Ammon's horn (tissue), 1 donor: ENCODE measurements at regions not wholly inside any gene's neighbourhood (a gene's known extent, or its start where the extent isn't known, plus 50 kb on each side); places are given as distances from the start of the nearest gene placed in this dataset.

Experiments used
- DNase-seq: peaks from one replicate; pipeline ENCODE4 v3.0.0-alpha.2; 2016; ENCODE audit warnings: low spot score

DNA sequence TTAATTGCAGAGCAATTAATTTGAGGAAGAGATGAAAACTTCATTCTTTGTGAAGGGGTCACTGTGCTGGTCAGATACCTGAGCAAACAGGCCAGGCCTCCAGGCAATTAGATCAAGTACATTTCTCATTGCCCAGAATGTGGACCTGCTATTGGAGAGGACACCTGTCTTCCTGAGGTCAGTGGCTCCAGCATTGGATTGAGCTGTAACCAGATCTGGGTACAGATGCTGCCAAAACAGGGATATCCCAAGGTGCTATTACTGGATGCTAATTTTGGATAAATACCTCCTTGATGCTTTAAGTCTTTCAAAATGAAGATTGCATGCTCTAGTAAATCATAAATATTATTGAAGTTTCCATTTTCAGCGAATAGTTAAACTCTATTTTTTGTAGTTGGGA is 131.5 kb downstream of the FAM161A start:
- no peak for DNase-seq

DNA sequence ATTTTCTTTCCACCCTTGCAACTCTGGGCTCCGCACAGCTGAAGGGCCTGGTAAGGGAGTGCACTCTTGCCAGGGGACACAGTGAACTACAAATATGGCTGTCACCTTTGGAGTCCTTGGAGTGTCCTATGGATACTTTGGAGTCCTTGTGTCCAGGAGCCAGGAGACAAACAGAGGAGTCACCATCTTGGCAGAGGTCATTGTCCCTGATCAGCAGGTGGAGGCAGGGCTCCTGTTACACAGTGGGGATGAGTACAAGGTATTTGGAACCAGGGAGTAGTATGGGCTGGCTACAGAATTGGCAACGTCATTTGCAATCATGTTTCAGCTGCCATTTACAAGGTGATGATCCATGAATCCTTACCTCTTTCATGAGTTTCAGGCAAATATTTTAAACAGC is 132.5 kb downstream of the FAM161A start:
- no peak for DNase-seq

DNA sequence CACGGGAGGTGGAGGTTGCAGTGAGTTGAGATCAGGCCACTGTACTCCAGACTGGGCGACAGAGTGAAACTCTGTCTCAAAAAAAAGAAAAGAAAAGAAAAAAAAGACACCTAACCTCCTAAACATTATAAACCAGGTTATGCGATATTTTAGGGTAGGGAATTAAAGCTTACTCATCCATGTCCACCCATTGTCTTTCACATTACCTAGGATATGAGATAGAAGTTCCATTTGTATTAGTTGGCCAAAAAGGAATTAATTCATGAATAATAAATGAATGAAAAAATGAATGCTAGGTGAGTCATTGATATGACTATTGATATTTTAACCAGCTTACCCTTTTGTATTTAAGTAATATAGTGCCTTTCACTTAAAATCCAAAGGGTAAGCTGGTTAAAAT is 132.9 kb downstream of the FAM161A start:
- no peak for DNase-seq

DNA sequence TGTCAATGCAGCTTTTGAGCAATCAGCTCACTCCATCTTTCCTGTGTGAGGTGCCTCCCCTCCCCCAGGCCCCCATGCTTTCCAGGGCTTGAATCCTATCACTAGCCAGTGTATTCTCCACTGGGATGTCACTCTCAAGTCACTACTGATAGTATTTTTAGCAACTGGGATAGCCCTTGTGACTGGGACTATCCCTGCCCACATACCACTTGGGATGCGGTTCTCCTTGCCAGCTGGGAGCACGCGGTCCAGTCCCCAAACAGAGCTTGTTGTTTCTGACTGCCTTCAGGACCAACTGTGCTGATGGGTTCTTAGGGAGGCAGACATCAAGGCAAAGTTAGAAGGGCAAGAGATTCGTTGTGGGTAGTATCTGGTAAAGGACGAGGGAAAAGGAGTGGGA is 134.9 kb downstream of the FAM161A start:
- DNase-seq, result no peak

DNA sequence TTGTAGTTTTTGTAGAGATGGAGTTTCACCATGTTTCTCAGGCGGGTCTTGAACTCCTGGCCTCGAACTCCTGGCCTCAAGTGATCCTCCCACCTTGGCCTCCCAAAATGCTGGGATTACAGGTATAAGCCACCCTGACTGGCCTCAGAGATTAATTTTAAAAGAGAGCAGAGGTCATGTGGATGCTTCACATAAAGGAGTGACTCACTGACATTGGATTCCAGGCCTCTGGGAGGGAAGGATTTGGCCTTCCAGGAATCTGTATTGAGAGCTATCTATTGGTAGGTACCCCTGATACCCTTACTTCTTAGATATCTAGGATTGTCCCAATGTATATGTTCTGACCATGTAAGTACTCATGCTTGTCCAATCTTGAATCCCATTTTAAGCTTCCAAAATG is 138.4 kb downstream of the FAM161A start:
- no peak for DNase-seq

DNA sequence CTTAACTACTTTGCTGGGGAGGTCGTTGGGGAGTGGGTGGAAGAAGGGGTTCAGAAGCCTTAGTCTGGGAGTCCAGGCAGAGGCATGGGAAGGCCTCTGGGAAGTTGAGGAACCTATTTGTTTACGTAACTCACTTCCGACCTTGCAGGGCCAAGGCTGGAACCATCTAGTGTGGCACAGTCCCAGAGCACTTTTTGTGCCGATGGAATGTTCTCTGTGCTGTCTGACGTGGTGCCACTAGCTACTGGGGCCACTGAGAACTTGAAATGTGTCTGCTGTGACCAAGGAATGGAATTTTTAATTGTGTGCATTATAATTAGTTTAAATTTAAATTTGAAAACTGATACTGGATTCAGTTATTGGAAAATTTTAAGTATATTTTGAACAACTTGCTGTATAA is 139.7 kb downstream of the FAM161A start:
- no peak for DNase-seq

DNA sequence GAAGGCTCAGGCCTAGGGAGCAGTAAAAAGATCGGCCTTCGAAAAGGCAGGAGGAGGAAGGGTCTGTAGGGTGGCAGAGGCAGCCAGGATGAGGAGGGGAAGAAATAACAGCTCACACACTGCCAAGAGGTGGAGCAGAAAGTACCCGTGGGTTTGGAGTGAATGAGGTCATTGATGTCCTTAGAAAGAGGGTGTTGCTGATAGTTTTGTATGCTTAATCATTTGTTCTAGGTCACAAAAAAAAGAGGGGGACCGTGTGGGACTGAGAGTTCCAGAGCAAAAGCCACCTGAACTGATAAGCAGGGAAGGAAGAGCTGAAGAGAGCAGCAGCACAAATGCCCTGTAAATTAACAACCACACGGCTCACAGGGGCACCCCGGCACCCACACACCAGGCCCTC is 140.4 kb downstream of the FAM161A start:
- DNase-seq, result no peak

DNA sequence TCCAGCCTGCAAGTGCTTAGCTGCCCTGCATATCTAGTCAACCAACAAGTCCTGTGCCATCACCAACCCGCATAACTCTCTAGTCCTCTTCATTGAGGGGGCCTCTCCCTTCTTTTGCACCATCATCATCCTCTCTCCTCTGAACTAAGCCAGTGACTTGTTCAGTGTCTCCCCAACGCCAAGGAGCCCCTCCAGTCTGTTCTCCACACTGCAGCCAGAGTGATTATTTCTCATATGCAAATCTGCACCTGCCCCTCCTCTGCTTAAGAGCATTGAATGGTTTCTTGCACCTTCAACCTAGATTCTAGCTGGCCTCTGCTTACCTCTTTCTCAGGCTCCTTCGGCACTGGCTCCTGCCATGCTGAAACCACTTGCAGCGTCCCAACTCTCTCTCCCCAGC is 141.8 kb downstream of the FAM161A start:
- no peak for DNase-seq

DNA sequence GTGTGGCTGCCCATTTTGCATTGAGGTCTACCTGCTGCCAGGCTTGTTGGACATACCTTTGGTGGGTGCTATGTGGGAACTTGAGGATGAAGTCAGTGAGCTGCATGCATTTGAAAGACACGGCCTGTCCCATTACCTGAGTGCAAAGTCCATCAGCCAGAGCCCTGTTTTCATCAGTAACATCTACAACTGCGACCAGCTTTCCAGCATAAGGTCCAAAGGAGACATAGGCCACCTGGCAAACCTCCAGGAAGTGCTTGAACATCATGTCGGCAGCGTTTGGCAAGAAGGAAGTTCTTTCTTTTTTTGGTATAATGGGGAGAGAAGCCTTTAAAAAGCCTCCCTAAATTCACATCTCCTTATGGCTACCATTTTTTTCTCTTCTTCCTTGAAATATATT is 143.1 kb downstream of the FAM161A start:
- no peak for DNase-seq

DNA sequence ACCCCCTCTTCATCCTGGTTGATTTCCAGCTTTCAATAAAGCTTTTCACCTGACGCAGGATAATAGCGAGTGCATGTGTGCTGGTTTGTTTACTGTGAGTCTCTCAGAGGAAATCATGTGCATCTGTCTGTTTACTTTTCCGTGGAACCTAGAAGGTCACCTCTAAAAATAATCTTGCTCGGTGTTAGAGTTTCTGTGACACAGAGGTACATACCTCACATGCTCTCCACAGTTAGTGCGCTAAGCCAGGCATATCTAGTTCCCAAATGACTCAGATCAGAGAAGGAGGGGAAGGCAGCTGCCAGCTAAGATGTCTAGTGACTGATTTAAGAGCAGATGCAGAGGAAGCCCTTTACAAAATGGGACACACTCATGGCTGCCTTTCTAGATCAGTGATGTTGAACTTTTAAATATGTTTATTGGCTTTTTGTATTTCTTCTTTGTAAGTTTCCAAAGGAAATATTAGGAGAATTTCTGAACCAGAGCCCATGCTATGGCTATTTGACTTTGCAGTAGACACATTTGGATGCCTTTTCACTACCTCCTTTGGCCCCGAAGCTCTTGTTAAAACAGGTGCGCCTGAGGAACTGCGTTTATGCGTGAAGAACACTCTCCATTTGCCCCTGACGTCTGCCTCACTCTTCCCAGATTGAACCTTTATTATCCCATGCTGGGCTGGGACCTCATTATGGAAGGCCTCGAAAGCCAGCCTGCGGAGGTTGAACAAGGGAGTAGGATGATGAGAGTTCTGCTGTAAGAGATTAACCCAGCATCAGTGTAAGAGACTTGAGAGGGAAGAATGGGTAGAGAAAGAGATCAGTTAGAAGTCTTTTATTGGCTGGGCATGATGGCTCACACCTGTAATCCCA is 145.6 kb downstream of the FAM161A start:
- peak; percentile 15 for DNase-seq

DNA sequence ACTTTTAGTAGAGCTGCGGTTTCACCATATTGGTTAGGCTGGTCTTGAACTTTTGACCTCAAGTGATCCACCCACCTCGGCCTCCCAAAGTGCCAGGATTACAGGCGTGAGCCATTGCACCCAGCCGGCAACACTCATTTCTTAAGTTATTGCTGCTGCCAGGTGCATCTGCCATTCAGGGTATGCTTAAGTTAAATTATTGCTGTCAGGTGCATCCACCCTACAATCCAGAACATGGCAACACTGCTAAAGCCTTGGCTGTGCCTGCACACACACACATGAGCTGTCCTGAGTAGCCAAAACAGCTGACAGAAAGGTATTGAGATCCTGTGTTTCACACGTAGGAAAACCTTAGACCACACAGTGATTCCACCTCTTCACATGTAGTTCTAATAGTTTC is 148.2 kb downstream of the FAM161A start:
- no peak for DNase-seq

DNA sequence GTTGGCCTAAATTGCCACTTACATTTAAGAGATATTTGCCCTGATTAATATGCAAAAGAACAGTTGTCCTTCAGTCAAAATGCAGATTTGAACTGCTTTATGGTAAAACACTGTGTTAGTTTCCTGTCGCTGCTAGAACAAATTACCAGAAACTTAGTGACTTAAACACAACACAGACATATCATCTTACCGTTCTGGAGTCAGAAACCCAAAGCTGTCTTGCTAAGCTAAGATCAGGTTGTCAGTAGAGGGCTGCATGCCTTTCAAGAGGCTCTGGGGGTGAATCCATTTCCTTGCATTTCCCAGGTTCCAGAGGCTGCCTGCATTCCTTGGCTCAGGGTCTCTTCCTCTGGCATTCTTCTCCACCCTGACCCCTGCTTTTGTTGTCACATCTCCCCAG is 149.5 kb downstream of the FAM161A start:
- no peak for DNase-seq

DNA sequence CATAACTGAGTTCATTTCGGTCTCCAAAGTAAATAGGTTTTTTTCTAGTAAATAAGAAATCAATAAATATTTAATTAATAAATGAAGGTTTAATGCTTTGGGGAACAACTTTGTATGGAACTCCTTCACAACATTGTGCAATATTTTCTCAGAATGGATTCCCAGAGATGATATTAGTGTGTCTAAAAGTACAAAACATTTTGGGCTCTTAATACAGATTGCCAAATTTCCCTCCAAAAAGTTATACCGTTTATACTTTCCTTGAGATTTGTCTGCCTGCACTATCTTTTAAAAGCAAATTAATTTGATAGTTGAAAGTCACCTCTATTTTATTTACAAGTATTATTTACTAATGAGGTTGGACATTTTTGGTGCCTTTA is 151.8 kb downstream of the FAM161A start:
- no peak for DNase-seq

DNA sequence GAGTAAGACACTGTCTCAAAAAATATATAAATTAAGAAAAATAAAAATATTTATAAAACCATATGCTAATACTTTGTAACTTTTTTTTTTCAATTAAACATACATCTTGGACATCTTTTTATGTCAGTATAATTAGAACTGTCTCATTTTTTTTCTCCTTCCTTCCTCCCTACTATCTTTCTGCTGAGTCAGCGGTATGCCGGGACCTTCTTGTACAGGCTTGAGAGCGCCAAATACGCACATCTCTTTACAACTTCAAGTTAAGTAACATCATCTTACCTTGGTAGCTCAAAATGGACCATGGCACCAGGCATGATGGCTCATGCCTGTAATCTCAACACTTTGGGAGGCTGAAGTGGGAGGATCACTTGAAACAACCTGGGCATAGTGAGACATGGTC is 153.4 kb downstream of the FAM161A start:
- DNase-seq, result no peak

DNA sequence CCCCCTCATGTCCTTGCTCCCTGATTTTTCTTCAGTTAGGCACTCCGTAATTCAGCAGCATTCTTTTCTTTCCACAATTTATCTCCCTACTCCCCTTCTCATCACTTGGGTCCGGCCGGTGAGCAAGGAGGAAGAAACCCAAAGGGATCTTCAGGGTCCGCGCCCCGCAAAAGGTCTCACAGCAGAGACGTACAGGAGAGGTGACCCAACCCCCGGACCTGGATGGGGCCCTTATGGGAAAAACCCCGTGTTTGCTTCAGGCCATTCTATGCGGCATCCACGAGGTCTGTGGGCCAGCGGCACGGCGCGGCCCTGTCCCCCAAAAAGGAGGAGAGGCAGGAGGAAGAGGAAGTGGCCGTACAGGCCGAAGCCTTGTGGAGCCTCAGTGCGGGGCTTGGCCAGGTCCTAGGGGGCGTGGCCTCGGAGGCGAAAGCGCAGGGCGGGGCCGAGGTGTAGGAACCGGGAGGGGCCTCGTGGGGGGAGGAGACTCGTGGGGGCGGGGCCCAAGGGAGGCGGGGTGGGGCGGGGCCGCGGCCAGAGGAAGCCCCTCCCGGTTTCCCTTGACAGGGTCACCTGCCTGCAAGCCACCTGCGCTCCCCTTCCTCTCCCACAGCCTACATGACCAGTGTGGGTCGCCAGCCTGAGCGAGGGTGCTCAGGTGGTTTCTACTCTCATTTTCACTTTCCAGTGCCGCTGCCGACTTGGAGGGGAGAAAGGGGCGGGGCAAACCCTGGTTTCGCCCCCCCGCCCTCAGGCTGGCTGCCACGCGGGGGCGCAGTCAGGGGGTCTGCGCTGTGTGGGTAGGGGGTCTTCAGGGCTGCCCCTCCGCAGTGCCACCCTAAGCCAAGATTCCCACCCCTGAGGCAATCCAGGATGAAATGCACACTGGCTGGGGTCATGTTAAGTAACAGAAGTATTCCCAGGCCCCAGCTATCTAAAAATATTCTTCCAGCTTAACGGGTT is 156.4 kb upstream of the XPO1 start:
- peak; percentile 98 for DNase-seq

DNA sequence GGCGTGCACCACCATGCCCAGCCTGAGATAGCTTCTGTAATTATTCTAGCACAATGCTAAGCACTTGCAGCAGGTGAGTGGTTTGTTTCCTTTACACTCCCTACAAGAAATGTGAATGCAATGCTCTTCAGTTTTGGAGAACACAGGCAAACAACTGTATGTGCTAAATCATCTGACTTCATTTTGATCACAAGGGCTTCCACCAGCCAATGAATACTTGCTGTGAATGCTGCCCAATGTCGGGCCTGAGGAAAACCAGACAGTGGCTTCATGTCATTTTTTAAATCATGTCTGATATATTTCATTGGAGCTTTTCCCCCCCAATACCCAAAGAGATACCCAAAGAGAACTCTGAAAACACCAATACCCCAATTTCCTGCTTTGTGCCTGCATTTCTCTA is 155.6 kb upstream of the XPO1 start:
- no peak for DNase-seq

DNA sequence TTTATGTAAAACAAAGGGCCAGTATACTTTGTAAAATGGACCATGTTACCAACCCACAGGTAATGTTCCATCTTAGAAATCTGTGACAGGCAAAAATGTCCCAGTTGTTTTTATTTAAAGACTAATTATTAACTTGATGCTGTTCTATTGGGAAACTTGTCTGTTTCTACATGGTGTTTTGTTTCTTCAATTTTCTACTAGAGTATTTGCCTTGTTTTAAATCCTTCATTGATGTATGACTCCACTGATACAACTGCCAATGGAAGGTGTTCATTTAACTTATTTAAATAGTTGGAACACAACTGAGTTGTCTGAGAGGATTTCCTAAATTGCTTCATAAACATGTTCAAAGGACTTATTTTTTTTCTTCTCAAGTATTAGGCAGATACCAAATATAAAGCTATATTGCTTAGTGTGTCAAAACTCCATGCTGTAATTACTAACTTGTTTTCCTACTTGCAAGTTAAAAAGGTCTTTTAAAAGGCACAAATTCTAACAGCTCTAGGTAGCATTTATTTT is 152.0 kb upstream of the XPO1 start:
- DNase-seq, result no peak

DNA sequence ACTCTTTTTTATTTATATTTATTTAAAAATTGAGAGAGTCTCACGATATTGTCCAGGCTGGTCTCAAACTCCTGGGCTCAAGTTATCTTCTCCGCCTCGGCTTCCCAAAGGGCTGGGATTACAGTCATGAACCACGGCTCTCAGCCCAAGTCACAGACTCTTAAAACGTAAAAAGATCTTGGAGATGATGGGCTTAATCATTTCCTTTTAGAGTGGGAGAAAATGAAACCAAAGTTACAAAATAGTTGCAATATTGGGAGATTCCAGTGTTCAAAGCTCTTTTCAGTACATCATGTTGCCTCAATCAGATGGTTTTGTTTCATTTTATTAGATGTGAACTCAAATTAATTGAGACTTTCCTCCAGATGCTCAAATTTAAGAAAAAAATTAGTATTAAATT is 151.4 kb upstream of the XPO1 start:
- DNase-seq, result no peak

DNA sequence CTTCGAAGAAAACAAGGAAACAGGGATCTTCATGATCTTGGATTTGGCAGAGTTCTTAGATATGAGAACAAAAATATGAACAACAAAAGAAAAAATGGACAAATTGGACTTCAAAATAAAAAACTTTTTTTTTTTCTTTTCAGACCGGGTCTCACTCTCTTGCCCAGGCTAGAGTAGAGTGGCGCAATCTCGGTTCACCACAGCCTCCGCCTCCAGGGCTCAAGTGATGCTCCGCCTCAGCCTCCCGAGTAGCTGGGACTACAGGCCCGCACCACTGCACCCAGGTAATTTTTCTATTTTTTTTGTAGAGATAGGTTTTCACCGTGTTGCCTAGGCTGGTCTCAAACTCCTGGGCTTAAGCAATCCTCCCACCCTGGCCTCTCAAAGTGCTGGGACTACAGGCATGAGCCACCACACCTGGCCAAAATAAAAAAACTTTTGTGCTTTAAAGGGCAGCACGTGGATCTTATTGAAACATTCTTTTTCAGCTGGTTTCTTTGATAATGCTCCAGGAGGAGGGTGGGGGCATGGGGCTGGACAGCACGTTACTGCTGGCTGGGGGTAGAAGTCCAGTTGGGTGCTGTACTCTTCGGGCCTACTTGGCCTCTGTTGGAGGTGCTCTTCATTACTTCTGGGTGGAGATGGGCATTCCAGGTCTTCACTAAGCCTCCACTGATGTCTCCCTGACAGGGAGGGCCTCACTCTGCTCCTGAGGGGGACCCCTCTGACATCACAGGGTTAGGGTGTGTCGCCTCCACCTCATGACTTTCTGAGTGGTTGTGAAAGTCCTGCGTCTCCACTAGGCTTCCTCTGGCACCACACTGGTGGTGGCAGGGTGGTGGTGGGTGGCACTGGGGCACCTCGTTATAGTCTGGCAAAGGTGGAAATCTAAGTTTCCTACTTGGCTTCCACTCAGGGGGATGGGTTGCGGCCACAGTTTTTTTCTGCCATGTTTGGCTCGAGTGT is 150.5 kb upstream of the XPO1 start:
- DNase-seq, result no peak

DNA sequence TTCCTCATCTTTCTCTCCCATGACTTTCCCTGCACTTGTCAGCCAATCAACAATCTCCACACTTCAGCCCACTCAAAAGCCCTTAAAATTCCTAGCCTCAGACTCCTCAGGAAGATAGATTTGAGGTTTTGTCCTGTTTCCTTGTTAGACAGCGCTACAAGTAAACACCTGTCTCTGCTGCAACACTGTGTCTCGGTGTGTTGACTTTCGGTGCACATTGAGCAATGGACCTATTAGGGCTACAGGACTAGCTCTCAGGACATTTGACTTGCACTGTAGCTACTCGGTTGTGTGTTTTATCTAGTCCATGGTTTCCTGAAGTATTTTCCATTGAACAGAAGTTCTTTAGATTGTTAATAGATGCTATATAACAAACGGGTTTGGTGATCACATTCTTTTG is 140.9 kb upstream of the XPO1 start:
- DNase-seq, result no peak

DNA sequence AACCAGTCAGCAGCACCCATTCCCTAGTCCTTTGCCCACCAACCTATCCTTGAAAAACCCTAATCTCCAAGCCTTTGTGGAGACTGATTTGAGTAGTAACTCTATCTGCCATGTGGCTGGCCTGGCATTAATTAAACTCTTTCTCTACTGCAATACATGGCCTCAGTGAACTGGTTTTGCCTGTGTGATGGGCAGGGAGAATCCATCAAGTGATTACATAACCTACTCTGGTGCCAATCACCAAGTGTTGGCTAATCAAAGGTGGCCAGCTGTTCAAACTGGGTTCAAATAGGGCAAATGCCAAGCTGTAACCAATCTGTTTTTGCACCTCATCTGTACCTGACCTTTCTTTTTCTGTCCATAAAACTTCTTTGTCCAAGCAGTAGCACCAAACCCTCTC is 139.8 kb upstream of the XPO1 start:
- DNase-seq, result no peak

DNA sequence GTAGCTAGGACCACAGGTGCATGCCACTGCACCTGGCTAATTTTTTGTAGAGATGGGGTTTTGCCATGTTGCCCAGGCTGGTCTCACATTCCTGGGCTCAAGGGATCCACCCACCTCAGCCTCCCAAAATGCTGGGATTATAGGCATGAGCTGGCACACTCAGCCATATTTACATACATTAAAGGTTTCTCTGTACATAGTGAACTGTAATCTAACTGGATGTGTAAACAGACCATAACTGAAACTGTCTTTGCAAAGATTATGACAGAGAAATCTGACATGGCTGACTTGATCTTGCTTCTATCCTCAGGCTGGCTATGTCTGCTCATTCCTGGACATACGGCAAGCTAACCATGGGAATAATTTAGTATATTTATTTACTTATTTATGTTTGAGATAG is 139.2 kb upstream of the XPO1 start:
- no peak for DNase-seq
